ENCODE measurements at regions not wholly inside any gene's neighbourhood (a gene's known extent, or its start where the extent isn't known, plus 50 kb on each side); places are given as distances from the start of the nearest gene placed in this dataset.

- Histone ChIP-seq H3K9me3 (ENCODE audit: control insufficient read depth, low read length) (no peaks in the 10 kb centered on the region), H3K4me3 (ENCODE audit: low read length) (no peak overlapping the region), H3K27me3 (ENCODE audit: control insufficient read depth, insufficient read depth) (no peaks in the 10 kb centered on the region), H3K4me1 (ENCODE audit: control insufficient read depth, insufficient read depth, low read length) (no peaks in the 10 kb centered on the region), H3K27ac (ENCODE audit: low read length) (no peak overlapping the region)
- 50% methylated on average over 3 of the region's 3 CpGs for WGBS
- DNase-seq (no peak), ATAC-seq (no peak)
- intact Hi-C loops (cut with DNase I) = no loop called here
Measured at GRCh38 chr7:93015101-93015778, 102.5 kb downstream of the SAMD9 start.

- intact Hi-C loops (cut with DNase I) = no loop called here
- 27% methylated on average over 1 of the region's 1 CpG for WGBS
- DNase-seq (no peak), ATAC-seq (no peak)
- no peaks in the 10 kb centered on the region for H3K4me1 ChIP-seq (ENCODE audit: control insufficient read depth, insufficient read depth, low read length)
- H3K27ac ChIP-seq (ENCODE audit: low read length) = no peak overlapping the region
- no peak overlapping the region for H3K4me3 ChIP-seq (ENCODE audit: low read length)
- H3K27me3 ChIP-seq (ENCODE audit: control insufficient read depth, insufficient read depth) = no peaks in the 10 kb centered on the region
- H3K9me3 ChIP-seq (ENCODE audit: control insufficient read depth, low read length) = no peaks in the 10 kb centered on the region
Measured at GRCh38 chr7:93014410-93014809, 103.4 kb downstream of the SAMD9 start.

DNA sequence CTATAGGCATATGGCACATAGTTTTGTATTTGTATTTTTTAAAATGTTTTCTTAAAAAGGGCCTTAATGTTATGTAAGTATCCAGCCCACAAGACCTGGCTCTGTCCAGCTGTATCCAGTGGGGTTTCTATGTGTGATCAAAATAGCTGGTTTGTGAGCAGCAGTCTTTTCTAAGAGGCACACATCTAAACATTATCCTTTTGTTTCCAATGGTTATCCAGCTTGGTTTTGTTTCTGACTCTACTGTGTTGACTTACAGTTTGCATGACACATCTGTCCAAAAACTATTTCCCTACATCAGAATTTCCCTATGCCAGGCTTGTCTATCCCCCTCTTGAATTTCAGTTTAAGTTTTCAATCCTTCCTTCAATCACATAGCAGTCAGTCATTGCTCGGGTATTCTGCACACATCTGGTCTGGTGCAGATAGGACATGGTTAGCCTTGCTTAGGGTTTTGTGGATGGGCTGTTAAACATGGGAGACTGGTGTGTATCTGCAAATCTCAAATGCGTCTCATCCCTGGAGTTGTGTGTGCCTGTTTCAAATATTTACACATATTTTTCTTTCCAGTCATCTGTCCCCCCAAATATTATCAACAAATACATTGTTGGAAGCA is 104.2 kb downstream of the SAMD9 start:
- no peaks in the 10 kb centered on the region for H3K4me1 ChIP-seq (ENCODE audit: control insufficient read depth, insufficient read depth, low read length)
- no peak for ATAC-seq
- H3K4me3 ChIP-seq (ENCODE audit: low read length) = no peak overlapping the region
- no peak for DNase-seq
- H3K27ac ChIP-seq (ENCODE audit: low read length) = no peak overlapping the region
- H3K9me3 ChIP-seq (ENCODE audit: control insufficient read depth, low read length) = no peaks in the 10 kb centered on the region
- H3K27me3 ChIP-seq (ENCODE audit: control insufficient read depth, insufficient read depth) = no peaks in the 10 kb centered on the region
- intact Hi-C loops (cut with DNase I) = no loop called here
- 96% methylated on average over 2 of the region's 2 CpGs for WGBS

DNA sequence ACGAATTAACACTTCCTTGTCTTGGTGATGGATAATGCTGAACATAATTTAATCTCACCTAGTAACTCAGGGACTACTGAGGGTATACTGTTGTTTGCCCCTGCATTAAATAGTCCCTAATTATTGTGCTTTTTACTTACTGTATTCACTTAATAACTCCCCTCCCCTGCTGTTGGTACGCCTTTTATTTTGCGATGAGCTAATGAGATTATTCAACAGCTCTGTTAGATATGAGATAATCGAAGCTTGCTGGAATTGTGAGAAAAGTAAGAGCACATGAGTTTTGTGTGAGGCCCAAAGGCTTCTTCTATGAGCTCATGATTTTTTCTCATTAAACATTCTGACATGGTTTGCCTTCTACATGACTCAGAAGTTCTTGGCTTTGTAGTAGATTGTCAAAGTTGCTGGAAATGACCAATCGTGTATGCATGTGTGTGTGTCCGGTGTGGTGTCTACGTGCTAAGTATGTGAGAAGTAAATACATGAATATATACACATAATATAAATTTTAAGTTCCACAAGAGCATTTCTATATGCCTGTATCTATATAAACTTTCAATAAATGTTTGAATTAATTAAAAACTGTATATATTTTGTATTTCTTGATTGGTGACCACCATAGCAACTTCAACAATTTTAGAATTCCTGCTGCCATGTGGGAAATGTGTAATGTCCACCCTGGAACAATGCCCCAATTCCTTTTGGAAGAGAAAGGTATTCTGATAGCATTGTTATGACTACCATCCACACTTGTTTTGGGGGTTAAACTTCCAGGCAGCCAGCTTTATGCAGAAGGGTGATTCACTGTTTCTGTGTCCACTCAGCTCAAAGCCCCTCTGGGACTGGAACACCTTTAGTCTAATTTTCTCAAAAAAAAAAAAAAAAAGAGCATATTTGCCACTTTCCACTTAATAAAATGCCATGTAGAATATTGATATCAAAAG is 106.2 kb downstream of the SAMD9 start:
- no peak for ATAC-seq
- Histone ChIP-seq H3K9me3 (ENCODE audit: control insufficient read depth, low read length) (no peaks in the 10 kb centered on the region), H3K4me3 (ENCODE audit: low read length) (no peak overlapping the region), H3K27me3 (ENCODE audit: control insufficient read depth, insufficient read depth) (no peaks in the 10 kb centered on the region), H3K4me1 (ENCODE audit: control insufficient read depth, insufficient read depth, low read length) (no peaks in the 10 kb centered on the region), H3K27ac (ENCODE audit: low read length) (no peak overlapping the region)
- intact Hi-C loops (cut with DNase I) = no loop called here
- 70% methylated on average over 7 of the region's 7 CpGs for whole genome bisulfite sequencing
- DNase-seq = no peak

GRCh38 chr7:93008833-93009232 is 108.9 kb downstream of the SAMD9 start:
- no peak for DNase-seq
- H3K4me1 ChIP-seq (ENCODE audit: control insufficient read depth, insufficient read depth, low read length) = no peaks in the 10 kb centered on the region
- no peaks in the 10 kb centered on the region for H3K9me3 ChIP-seq (ENCODE audit: control insufficient read depth, low read length)
- no peak overlapping the region for H3K4me3 ChIP-seq (ENCODE audit: low read length)
- no peak for ATAC-seq
- WGBS = 56% methylated on average over 3 of the region's 3 CpGs
- intact Hi-C loops (cut with DNase I) = no loop called here
- no peak overlapping the region for H3K27ac ChIP-seq (ENCODE audit: low read length)
- no peaks in the 10 kb centered on the region for H3K27me3 ChIP-seq (ENCODE audit: control insufficient read depth, insufficient read depth)

DNA sequence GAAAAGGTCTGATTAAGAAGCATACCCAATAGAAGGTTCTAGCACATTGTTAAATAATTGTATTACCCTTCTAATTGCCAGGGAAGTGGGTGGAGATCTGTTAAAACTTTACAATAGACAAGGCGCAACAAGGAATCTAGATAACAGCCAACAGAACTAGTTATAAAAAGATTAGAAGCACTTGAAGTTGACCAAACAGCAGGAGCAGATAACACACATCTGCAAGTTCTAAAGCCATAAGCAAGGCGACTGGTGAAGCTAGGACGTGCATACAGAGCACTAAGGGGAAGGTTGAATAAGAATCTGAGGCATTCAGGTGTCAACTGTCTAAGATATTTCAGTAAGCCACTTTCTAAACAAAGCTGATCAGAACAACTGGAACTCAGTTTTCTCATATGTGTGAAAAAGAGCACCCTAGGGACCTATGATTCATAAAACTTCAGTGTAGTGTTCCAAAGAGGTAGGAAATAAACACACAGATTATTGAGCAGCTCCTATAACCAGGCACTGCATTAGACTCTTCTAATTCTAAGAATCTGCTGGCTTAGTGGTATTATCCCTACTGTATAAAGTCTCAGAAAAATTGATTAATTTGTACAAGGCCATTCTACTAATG is 111.2 kb downstream of the SAMD9 start:
- no peak overlapping the region for H3K27ac ChIP-seq (ENCODE audit: low read length)
- 66% methylated on average over 3 of the region's 3 CpGs for WGBS
- no peak overlapping the region for H3K4me3 ChIP-seq (ENCODE audit: low read length)
- H3K4me1 ChIP-seq (ENCODE audit: control insufficient read depth, insufficient read depth, low read length) = no peaks in the 10 kb centered on the region
- ATAC-seq = no peak
- no peaks in the 10 kb centered on the region for H3K9me3 ChIP-seq (ENCODE audit: control insufficient read depth, low read length)
- no peak for DNase-seq
- intact Hi-C loops (cut with DNase I) = no loop called here
- no peaks in the 10 kb centered on the region for H3K27me3 ChIP-seq (ENCODE audit: control insufficient read depth, insufficient read depth)

DNA sequence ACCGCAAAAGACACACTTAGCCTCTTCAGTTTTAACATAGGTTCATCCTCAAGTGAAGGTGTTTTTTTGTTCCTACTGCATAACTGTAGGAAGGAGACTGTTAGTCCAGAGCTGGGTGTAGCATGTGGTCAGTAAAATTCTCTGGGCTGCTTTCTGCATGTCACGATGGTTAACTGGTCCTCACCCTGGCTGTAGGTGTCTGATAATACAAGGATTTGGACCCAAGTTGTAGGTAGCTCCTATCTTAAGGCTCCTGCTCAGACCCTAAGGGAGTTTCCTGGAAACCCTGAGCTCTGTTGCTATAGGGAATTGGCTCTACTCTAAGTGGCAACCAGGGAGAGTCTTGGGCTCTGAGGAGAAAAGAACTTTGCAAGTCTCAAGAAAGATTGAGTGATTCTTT is 112.9 kb downstream of the SAMD9 start:
- 96% methylated on average over 2 of the region's 2 CpGs for WGBS
- Histone ChIP-seq H3K27ac (ENCODE audit: low read length) (no peak overlapping the region), H3K4me3 (ENCODE audit: low read length) (no peak overlapping the region), H3K9me3 (ENCODE audit: control insufficient read depth, low read length) (no peaks in the 10 kb centered on the region), H3K4me1 (ENCODE audit: control insufficient read depth, insufficient read depth, low read length) (no peaks in the 10 kb centered on the region), H3K27me3 (ENCODE audit: control insufficient read depth, insufficient read depth) (no peaks in the 10 kb centered on the region)
- ATAC-seq (no peak), DNase-seq (no peak)
- intact Hi-C loops (cut with DNase I) = no loop called here

- Histone ChIP-seq H3K9me3 (ENCODE audit: control insufficient read depth, low read length) (no peaks in the 10 kb centered on the region), H3K4me3 (ENCODE audit: low read length) (no peak overlapping the region)
- ATAC-seq = no peak
Measured at GRCh38 chr7:92997719-92998118, 120.1 kb downstream of the SAMD9 start.

GRCh38 chr7:92997152-92997551 is 120.6 kb downstream of the SAMD9 start:
- DNase-seq (no peak), ATAC-seq (no peak)
- intact Hi-C loops (cut with DNase I) = no loop called here
- 47% methylated on average over 2 of the region's 2 CpGs for WGBS
- Histone ChIP-seq H3K4me3 (ENCODE audit: low read length) (no peak overlapping the region), H3K27me3 (ENCODE audit: control insufficient read depth, insufficient read depth) (no peaks in the 10 kb centered on the region), H3K27ac (ENCODE audit: low read length) (no peak overlapping the region), H3K9me3 (ENCODE audit: control insufficient read depth, low read length) (no peaks in the 10 kb centered on the region), H3K4me1 (ENCODE audit: control insufficient read depth, insufficient read depth, low read length) (no peaks in the 10 kb centered on the region)

More at GRCh38 chr7:92997719-92998118, 120.1 kb downstream of the SAMD9 start:
- intact Hi-C loops (cut with DNase I) = no loop called here
- Histone ChIP-seq H3K4me1 (ENCODE audit: control insufficient read depth, insufficient read depth, low read length) (no peaks in the 10 kb centered on the region), H3K27me3 (ENCODE audit: control insufficient read depth, insufficient read depth) (no peaks in the 10 kb centered on the region), H3K27ac (ENCODE audit: low read length) (no peak overlapping the region)
- DNase-seq = no peak

DNA sequence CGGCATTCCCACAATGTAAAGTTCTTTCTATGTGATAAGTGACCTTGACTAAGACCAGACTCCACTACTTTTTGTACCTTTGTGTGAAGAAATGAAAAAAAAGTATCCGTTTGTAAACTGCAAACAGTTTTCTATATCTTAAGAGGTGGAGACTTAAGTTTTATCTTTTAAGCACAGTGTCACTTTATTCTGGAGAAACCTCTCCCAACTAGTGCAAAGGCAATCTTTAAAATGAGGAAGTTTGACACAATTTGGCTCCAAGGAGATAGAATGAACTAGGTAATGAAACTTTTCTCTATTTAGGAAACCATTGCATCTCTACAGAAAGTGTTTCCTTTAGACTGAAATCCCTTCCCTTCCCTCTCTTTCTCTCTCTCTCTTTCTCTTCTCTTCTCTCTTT is 122.9 kb downstream of the SAMD9 start:
- DNase-seq (no peak), ATAC-seq (no peak)
- no peak overlapping the region for H3K27ac ChIP-seq (ENCODE audit: low read length)
- no peaks in the 10 kb centered on the region for H3K9me3 ChIP-seq (ENCODE audit: control insufficient read depth, low read length)
- no peaks in the 10 kb centered on the region for H3K27me3 ChIP-seq (ENCODE audit: control insufficient read depth, insufficient read depth)
- no peaks in the 10 kb centered on the region for H3K4me1 ChIP-seq (ENCODE audit: control insufficient read depth, insufficient read depth, low read length)
- 63% methylated on average over 2 of the region's 2 CpGs for WGBS
- intact Hi-C loops (cut with DNase I) = no loop called here
- no peak overlapping the region for H3K4me3 ChIP-seq (ENCODE audit: low read length)

- intact Hi-C loops (cut with DNase I) = no loop called here
- 91% methylated on average over 1 of the region's 1 CpG for WGBS
- ATAC-seq = no peak
- Histone ChIP-seq H3K4me3 (ENCODE audit: low read length) (no peak overlapping the region), H3K27me3 (ENCODE audit: control insufficient read depth, insufficient read depth) (no peaks in the 10 kb centered on the region), H3K4me1 (ENCODE audit: control insufficient read depth, insufficient read depth, low read length) (no peaks in the 10 kb centered on the region), H3K27ac (ENCODE audit: low read length) (no peak overlapping the region), H3K9me3 (ENCODE audit: control insufficient read depth, low read length) (no peaks in the 10 kb centered on the region)
- no peak for DNase-seq
Measured at GRCh38 chr7:92992932-92993331, 124.8 kb downstream of the SAMD9 start.
